ENCODE measurements at regions not wholly inside any gene's neighbourhood (a gene's known extent, or its start where the extent isn't known, plus 50 kb on each side); places are given as distances from the start of the nearest gene placed in this dataset.

GRCh38 chr2:44103639-44104038 lies 65.0 kb upstream of the PPM1B start:
- TF ChIP-seq, protein P1, sequence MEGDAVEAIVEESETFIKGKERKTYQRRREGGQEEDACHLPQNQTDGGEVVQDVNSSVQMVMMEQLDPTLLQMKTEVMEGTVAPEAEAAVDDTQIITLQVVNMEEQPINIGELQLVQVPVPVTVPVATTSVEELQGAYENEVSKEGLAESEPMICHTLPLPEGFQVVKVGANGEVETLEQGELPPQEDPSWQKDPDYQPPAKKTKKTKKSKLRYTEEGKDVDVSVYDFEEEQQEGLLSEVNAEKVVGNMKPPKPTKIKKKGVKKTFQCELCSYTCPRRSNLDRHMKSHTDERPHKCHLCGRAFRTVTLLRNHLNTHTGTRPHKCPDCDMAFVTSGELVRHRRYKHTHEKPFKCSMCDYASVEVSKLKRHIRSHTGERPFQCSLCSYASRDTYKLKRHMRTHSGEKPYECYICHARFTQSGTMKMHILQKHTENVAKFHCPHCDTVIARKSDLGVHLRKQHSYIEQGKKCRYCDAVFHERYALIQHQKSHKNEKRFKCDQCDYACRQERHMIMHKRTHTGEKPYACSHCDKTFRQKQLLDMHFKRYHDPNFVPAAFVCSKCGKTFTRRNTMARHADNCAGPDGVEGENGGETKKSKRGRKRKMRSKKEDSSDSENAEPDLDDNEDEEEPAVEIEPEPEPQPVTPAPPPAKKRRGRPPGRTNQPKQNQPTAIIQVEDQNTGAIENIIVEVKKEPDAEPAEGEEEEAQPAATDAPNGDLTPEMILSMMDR (conservative IDR thresholded peaks at IDR 0.05; ENCODE audit: low read length) = no peak
- no peak for TF ChIP-seq EZH2phosphoT487 (IDR thresholded peaks at IDR 0.05; ENCODE audit: borderline replicate concordance, low read depth, low read length)

Data from OCI-LY7 (cell line).